Adrenal gland (tissue), 9 donors: ENCODE measurements at regions not wholly inside any gene's neighbourhood (a gene's known extent, or its start where the extent isn't known, plus 50 kb on each side); places are given as distances from the start of the nearest gene placed in this dataset.
"Not testable (repeated sequence)": the region's sequence is repeated elsewhere in the genome, so short reads cannot be mapped to it uniquely, and the experiment has no call there.

Experiments used
- DNase-seq, 7 donors: peaks; one replicate each; pipeline ENCODE4 v3.0.0-alpha.2; 2019 to 2020
- H3K27ac ChIP-seq, 5 donors: fragments of 200-600 bp; sonication (generic) in 4 of 5; 1 replicate in 3 of 5; 2 replicates in 2 of 5; pipeline versions ENCODE4 v1.5.1 to v1.8.0; 2016 to 2020; ENCODE audit warnings: mild to moderate bottlenecking in 1 of 5
- H3K27me3 ChIP-seq: fragments of 200-600 bp; 2 replicates; pipeline ENCODE4 v1.8.0; 2021
- H3K36me3 ChIP-seq, 2 donors: fragments of 200-600 bp; replicated peaks in 1 of 2; 1 replicate in 1 of 2; 2 replicates in 1 of 2; pipeline versions ENCODE4 v1.5.1 to v1.8.0; 2018 to 2022
- H3K4me1 ChIP-seq, 2 donors: fragments of 200-600 bp; replicated peaks in 1 of 2; 1 replicate in 1 of 2; 2 replicates in 1 of 2; pipeline versions ENCODE4 v1.5.1 to v1.8.0; 2018 to 2021
- H3K4me3 ChIP-seq, 4 donors: fragments of 200-600 bp; sonication (generic) in 3 of 4; one replicate each; pipeline ENCODE4 v1.5.1; 2016 to 2018
- H3K9me3 ChIP-seq, 3 donors: fragments of 200-600 bp; sonication (generic) in 1 of 3; replicated peaks in 1 of 3; 1 replicate in 2 of 3; 2 replicates in 1 of 3; pipeline versions ENCODE4 v1.5.1 to v1.8.0; 2016 to 2021
- POLR2A ChIP-seq, 2 donors: fragments of 450-650 bp; IDR thresholded peaks; one replicate each; pipeline ENCODE4 v1.6.1; 2017; ENCODE audit warnings: antibody characterized with exemption in 2 of 2, mild to moderate bottlenecking in 2 of 2, moderate library complexity in 1 of 2
- WGBS, 4 donors: extraction: QIAGEN DNeasy Blood & Tissue Kit in 2 of 4; methylation state at CpG; one replicate each; pipeline versions ENCODE4 v1.1.5 to v1.1.7; 2013 to 2017; 5-methylcytosine and 5-hydroxymethylcytosine counted together
- intact Hi-C, 2 donors: fragments of 100-400 bp; cut with DNase I; formaldehyde crosslinking; loops; one replicate each; pipeline versions ENCODE4 v1.14.1 to v1.15.0; 2022 to 2023
- TF ChIP-seq, protein P1 (sequence below), 6 experiments: fragments of 450-650 bp in 4 of 6; fragments of 200-600 bp in 2 of 6; sonication (generic) in 1 of 6; IDR thresholded peaks; 1 replicate in 5 of 6; 2 replicates in 1 of 6; pipeline versions ENCODE4 v1.5.1 to v1.8.0; 2016 to 2021; ENCODE audit warnings: antibody characterized with exemption in 6 of 6, mild to moderate bottlenecking in 2 of 6, moderate library complexity in 1 of 6
- donor health status: healthy with polysubstance abuse.
- donor health status: Bipolar disorder and iron deficiency.
- donor health status: DM: yes; HTN: yes; CAD: no.
- donor health status: DM: no; HTN: no; CAD: no.
- donor health status: DM: no; HTN: no; CAD: no.

- Histone ChIP-seq H3K27me3 (no peaks in the 10 kb centered on the region), H3K4me1 (no peaks in the 10 kb centered on the region), H3K4me3 (no peak overlapping the region), H3K9me3 (no peaks in the 10 kb centered on the region), H3K36me3 (no peaks in the 10 kb centered on the region), H3K27ac (no peak overlapping the region)
- intact Hi-C loops: no loop called here
- DNase-seq: no peak
- TF ChIP-seq, protein P1, sequence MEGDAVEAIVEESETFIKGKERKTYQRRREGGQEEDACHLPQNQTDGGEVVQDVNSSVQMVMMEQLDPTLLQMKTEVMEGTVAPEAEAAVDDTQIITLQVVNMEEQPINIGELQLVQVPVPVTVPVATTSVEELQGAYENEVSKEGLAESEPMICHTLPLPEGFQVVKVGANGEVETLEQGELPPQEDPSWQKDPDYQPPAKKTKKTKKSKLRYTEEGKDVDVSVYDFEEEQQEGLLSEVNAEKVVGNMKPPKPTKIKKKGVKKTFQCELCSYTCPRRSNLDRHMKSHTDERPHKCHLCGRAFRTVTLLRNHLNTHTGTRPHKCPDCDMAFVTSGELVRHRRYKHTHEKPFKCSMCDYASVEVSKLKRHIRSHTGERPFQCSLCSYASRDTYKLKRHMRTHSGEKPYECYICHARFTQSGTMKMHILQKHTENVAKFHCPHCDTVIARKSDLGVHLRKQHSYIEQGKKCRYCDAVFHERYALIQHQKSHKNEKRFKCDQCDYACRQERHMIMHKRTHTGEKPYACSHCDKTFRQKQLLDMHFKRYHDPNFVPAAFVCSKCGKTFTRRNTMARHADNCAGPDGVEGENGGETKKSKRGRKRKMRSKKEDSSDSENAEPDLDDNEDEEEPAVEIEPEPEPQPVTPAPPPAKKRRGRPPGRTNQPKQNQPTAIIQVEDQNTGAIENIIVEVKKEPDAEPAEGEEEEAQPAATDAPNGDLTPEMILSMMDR (IDR thresholded peaks at IDR 0.05): no peak
- TF ChIP-seq POLR2A (IDR thresholded peaks at IDR 0.05): no peak
Measured at GRCh38 chr18:30852980-30853379, 189.6 kb downstream of the DSC3 start.

- Histone ChIP-seq H3K27ac (no peak overlapping the region), H3K27me3 (no peaks in the 10 kb centered on the region), H3K36me3 (no peaks in the 10 kb centered on the region), H3K4me3 (no peak overlapping the region), H3K9me3 (no peaks in the 10 kb centered on the region), H3K4me1 (no peaks in the 10 kb centered on the region)
- TF ChIP-seq POLR2A (IDR thresholded peaks at IDR 0.05): no peak
- TF ChIP-seq, protein P1 (IDR thresholded peaks at IDR 0.05): no peak
- intact Hi-C loops: no loop called here
- no peak for DNase-seq
- WGBS, 4 donors: 61 to 74% (median 71%) methylated on average over 2 of the region's 2 CpGs
Measured at GRCh38 chr18:30852541-30852940, 190.0 kb downstream of the DSC3 start.

GRCh38 chr18:30839056-30839561, 203.4 kb downstream of the DSC3 start:
- DNase-seq, intact Hi-C loops, H3K27me3 ChIP-seq, H3K4me1 ChIP-seq, H3K9me3 ChIP-seq, H3K36me3 ChIP-seq, H3K27ac ChIP-seq, H3K4me3 ChIP-seq: not testable (repeated sequence)
- 89 to 94% (median 93%) methylated on average over 2 to 25 of the region's 25 CpGs for WGBS, 4 donors

DNA sequence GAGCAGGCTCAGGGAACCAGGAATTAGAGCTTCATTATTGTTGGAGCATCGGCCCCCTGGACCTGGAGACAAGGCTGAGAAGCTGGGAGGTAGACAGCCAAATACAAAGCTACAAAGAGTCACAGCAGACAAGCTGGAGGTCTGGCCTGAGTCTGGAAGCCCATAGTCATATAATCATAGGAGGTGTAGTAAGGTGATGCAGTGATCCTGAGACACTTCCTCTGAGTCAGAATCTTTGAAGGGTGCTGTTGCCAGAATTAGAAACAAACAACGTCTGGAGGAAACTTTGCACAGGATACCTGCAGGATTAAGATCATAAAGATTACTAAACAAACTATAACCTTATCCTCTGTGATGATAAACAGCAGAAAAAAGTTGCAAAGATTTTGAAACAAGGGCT, 213.8 kb downstream of the DSC3 start:
- 36 to 61% (median 59%) methylated on average over 2 of the region's 2 CpGs for WGBS, 4 donors
- intact Hi-C loops: no loop called here
- TF ChIP-seq, protein P1 (IDR thresholded peaks at IDR 0.05): no peak
- no peak for TF ChIP-seq POLR2A (IDR thresholded peaks at IDR 0.05)
- DNase-seq: no peak
- H3K4me3 ChIP-seq: no peak overlapping the region
- H3K27me3 ChIP-seq: no peaks in the 10 kb centered on the region
- no peak overlapping the region for H3K27ac ChIP-seq
- no peaks in the 10 kb centered on the region for H3K4me1 ChIP-seq
- peaks cover 0 to under 1% (median 0%) of the 10 kb centered on the region in 3 donors for H3K9me3 ChIP-seq
- H3K36me3 ChIP-seq: no peaks in the 10 kb centered on the region

- TF ChIP-seq, protein P1 (IDR thresholded peaks at IDR 0.05): no peak
- TF ChIP-seq POLR2A (IDR thresholded peaks at IDR 0.05): no peak
- intact Hi-C loops: no loop called here
- no peaks in the 10 kb centered on the region for H3K27me3 ChIP-seq
- no peak for DNase-seq
- no peak overlapping the region for H3K4me3 ChIP-seq
- H3K9me3 ChIP-seq: peaks cover 0 to 5% (median 0%) of the 10 kb centered on the region in 3 donors
- H3K4me1 ChIP-seq: no peaks in the 10 kb centered on the region
- WGBS, 4 donors: 84 to 92% (median 86%) methylated on average over 7 of the region's 7 CpGs
- no peak overlapping the region for H3K27ac ChIP-seq
- H3K36me3 ChIP-seq: no peaks in the 10 kb centered on the region
Measured at GRCh38 chr18:30819619-30820018, 222.9 kb downstream of the DSC3 start.
